Activated T-helper 1 cell treated with anti-CD3 and anti-CD28 coated beads, Interleukin-12 subunit alpha, Interleukin-12 subunit beta, Interleukin-2, Interleukin-4 antibody, amounts not matched to agents 30 ng/mL and 10 ng/mL and 1 ng/mL, durations not matched to agents 14 hours and 24 hours and 36 hours (primary cell): ENCODE measurements at regions not wholly inside any gene's neighbourhood (a gene's known extent, or its start where the extent isn't known, plus 50 kb on each side); places are given as distances from the start of the nearest gene placed in this dataset.

Experiments used
- DNase-seq: peaks from one replicate; pipeline ENCODE4 v3.0.0; 2021; ENCODE audit warnings: low spot score
- H3K27ac Mint-ChIP-seq: one replicate; pipeline ENCODE4 v1.8.0; 2021; ENCODE audit warnings: mild to moderate bottlenecking, mixed read lengths
- H3K27me3 Mint-ChIP-seq: one replicate; pipeline ENCODE4 v1.8.0; 2022; ENCODE audit warnings: mild to moderate bottlenecking, moderate library complexity, mixed read lengths; ENCODE audit not compliant: insufficient read depth
- H3K36me3 Mint-ChIP-seq: one replicate; pipeline ENCODE4 v1.8.0; 2021; ENCODE audit warnings: low read depth, mixed read lengths
- H3K4me1 Mint-ChIP-seq: one replicate; pipeline ENCODE4 v1.8.0; 2021; ENCODE audit warnings: low read depth, mixed read lengths
- H3K4me3 Mint-ChIP-seq: one replicate; pipeline ENCODE4 v1.8.0; 2021; ENCODE audit warnings: mild to moderate bottlenecking, moderate library complexity, mixed read lengths
- H3K9me3 Mint-ChIP-seq: one replicate; pipeline ENCODE4 v1.8.0; 2021; ENCODE audit warnings: mixed read lengths
- intact Hi-C: fragments of 100-400 bp; cut with micrococcal nuclease; formaldehyde crosslinking; loops from one replicate; pipeline ENCODE4 v1.15.1; 2024

DNA sequence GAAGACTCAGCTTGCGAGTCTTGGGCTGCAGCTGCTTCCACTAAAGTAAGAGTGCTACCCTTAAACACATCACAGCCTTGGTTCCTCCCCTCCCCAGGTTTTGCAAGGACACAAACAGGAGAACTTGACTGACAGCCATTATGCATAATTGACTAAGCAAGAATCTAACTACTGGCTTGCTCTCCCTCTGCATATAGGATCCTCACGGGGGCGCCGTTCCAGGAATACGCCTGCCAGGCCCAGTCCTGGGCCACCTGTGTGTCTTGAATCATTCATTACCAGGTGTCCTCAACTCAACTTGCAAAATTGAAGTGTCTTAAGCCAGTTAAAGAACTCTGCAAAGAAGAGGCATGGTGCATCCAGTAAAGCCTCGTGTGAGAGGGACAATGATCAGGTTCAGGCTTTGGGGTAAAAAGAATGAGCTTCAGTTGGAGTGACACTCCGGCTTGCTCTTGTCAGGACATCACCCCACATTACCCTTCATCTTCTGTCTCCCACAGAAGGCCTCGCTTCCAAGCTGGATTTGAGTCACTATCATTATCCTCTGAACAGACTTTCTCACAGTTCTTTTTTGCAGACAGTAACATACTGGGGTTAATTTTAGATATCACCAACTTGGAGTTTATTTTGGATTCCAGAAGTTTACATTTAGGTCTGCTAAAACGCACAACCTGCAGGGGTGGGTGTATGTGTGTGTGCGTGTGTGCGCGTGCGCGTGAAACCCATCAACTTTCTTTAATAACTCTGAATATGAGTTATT, 273.5 kb upstream of the HS3ST1 start:
- Mint-ChIP-seq H3K9me3 (no peaks in the 10 kb centered on the region), H3K4me1 (no peaks in the 10 kb centered on the region), H3K4me3 (no peak overlapping the region), H3K36me3 (no peaks in the 10 kb centered on the region), H3K27ac (no peak overlapping the region), H3K27me3 (no peaks in the 10 kb centered on the region)
- DNase-seq = no peak
- intact Hi-C loops = no loop called here

DNA sequence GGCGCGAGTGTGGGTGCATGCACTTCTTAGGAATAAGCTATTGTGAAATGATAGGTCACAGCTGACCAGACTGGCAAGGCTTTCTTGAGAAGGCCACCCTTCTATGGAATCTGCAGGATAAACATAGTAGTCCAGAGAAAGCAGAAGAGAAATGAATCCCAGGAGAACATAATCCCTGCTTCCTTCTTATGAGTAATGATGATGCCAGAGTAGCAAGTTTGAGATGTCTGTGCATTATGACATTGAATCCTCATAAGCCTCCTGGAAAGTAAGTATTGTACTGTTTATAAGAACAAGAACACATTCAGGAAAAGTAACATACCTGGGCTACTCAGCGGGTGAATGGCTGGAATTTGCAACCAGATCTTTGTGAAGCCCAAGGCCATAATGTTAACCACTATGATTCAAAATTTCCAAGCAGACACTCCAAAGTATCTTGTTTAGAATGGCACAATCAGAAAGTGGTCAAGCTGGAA, 272.1 kb upstream of the HS3ST1 start:
- Mint-ChIP-seq H3K4me3 (no peak overlapping the region), H3K9me3 (no peaks in the 10 kb centered on the region), H3K36me3 (no peaks in the 10 kb centered on the region), H3K27me3 (no peaks in the 10 kb centered on the region), H3K4me1 (no peaks in the 10 kb centered on the region), H3K27ac (no peak overlapping the region)
- DNase-seq = no peak
- intact Hi-C loops = no loop called here

DNA sequence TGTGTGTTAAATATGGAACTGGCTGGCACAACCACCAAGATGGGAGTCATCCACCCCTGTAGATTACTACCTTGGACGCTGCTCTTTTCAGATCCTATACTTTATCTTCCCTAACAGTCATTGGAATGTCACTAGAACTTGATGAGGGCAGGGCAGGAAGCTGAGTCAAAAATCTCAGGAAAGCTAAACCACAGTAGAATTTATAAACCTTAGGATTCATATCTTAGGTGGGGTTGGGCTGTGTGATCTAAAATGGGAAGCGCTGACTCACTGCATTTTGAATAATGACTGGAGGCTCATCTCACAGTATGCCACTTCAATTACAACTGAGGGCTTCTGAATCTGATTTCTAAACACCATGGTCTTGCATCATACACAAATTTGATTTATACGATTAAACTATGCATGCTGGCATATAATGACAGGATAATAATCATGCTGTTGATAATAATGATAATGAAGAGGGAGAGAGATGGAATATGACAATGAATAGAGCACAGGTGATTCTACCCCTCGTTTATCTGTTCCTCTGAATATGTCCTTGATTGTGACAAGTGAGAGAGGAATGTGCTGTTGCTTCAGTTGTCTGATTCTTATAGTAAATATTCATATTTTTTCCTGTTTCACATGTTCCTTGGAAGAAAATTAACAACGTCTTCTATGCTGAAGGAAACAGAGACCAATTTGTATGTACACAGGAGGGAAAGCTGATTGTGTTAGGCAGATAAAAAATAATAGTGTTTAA, 270.3 kb upstream of the HS3ST1 start:
- Mint-ChIP-seq H3K4me1 (no peaks in the 10 kb centered on the region), H3K27ac (no peak overlapping the region), H3K36me3 (no peaks in the 10 kb centered on the region), H3K27me3 (no peaks in the 10 kb centered on the region), H3K4me3 (no peak overlapping the region), H3K9me3 (peaks cover under 1% of the 10 kb centered on the region)
- DNase-seq = no peak
- intact Hi-C loops = no loop called here

- DNase-seq = no peak
- Mint-ChIP-seq H3K4me1 (no peaks in the 10 kb centered on the region), H3K27me3 (no peaks in the 10 kb centered on the region), H3K4me3 (no peak overlapping the region), H3K36me3 (no peaks in the 10 kb centered on the region), H3K27ac (no peak overlapping the region), H3K9me3 (peaks cover 5% of the 10 kb centered on the region)
- intact Hi-C loops = no loop called here
These were observed 269.3 kb upstream of the HS3ST1 start for GRCh38 chr4:11698033-11698432.

- H3K27me3 Mint-ChIP-seq = no peaks in the 10 kb centered on the region
- H3K27ac Mint-ChIP-seq = no peak overlapping the region
- intact Hi-C loops = no loop called here
- no peak for DNase-seq
- H3K4me3 Mint-ChIP-seq = no peak overlapping the region
- peaks cover 8% of the 10 kb centered on the region for H3K9me3 Mint-ChIP-seq
- H3K4me1 Mint-ChIP-seq = no peaks in the 10 kb centered on the region
- H3K36me3 Mint-ChIP-seq = no peaks in the 10 kb centered on the region
These were observed 265.0 kb upstream of the HS3ST1 start for GRCh38 chr4:11693693-11694092.

DNA sequence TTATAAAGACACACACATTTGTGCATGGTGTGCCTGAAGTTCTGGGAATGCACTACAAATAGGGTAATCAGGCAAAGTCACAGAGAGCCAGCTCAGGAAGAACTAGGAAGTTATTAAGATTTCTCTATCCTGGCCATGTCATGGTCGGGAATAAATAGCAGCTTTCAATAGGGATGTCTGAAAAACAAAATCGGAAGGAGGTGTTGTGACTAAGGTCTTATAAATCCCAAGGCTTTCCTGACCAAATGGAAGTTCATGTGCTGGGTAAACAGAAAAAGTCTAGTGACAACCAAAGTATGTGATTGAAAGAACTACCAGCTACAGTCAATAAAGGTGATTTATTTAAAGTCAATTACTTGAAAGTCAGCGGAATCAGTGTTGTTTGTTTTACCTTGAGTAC, 262.5 kb upstream of the HS3ST1 start:
- H3K27me3 Mint-ChIP-seq = no peaks in the 10 kb centered on the region
- intact Hi-C loops = no loop called here
- DNase-seq = no peak
- no peaks in the 10 kb centered on the region for H3K36me3 Mint-ChIP-seq
- no peaks in the 10 kb centered on the region for H3K4me1 Mint-ChIP-seq
- peaks cover 8% of the 10 kb centered on the region for H3K9me3 Mint-ChIP-seq
- H3K4me3 Mint-ChIP-seq = no peak overlapping the region
- no peak overlapping the region for H3K27ac Mint-ChIP-seq

DNA sequence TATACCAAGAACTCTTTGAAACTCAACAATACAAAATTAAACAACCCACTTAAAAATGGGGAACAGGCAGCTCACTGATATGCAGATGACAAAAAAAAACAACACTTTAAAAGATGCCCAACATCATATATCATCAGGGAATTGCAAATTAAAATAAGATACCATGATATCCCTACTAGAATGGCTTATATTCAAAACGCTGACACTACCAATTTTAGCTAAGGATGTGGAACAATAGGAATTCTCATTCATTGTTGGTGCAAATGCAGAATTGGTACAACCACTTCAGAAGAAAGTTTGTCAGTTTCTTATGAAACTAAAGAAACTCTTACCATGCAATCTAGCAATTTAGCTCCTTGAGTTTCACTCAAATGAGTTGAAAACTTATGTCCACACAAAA, 259.0 kb upstream of the HS3ST1 start:
- DNase-seq = no peak
- Mint-ChIP-seq H3K4me3 (no peak overlapping the region), H3K9me3 (peaks cover 3% of the 10 kb centered on the region), H3K27ac (no peak overlapping the region), H3K27me3 (no peaks in the 10 kb centered on the region), H3K4me1 (no peaks in the 10 kb centered on the region), H3K36me3 (no peaks in the 10 kb centered on the region)
- intact Hi-C loops = no loop called here

GRCh38 chr4:11685481-11685880, 256.8 kb upstream of the HS3ST1 start:
- no peaks in the 10 kb centered on the region for H3K4me1 Mint-ChIP-seq
- DNase-seq = no peak
- no peak overlapping the region for H3K27ac Mint-ChIP-seq
- no peak overlapping the region for H3K4me3 Mint-ChIP-seq
- no peaks in the 10 kb centered on the region for H3K27me3 Mint-ChIP-seq
- no peaks in the 10 kb centered on the region for H3K36me3 Mint-ChIP-seq
- H3K9me3 Mint-ChIP-seq = no peaks in the 10 kb centered on the region
- intact Hi-C loops = no loop called here

- no peaks in the 10 kb centered on the region for H3K9me3 Mint-ChIP-seq
- no peaks in the 10 kb centered on the region for H3K36me3 Mint-ChIP-seq
- H3K27ac Mint-ChIP-seq = no peak overlapping the region
- intact Hi-C loops = no loop called here
- no peaks in the 10 kb centered on the region for H3K4me1 Mint-ChIP-seq
- H3K27me3 Mint-ChIP-seq = no peaks in the 10 kb centered on the region
- DNase-seq = no peak
- no peak overlapping the region for H3K4me3 Mint-ChIP-seq
These were observed 246.5 kb upstream of the HS3ST1 start for GRCh38 chr4:11675051-11675800.

DNA sequence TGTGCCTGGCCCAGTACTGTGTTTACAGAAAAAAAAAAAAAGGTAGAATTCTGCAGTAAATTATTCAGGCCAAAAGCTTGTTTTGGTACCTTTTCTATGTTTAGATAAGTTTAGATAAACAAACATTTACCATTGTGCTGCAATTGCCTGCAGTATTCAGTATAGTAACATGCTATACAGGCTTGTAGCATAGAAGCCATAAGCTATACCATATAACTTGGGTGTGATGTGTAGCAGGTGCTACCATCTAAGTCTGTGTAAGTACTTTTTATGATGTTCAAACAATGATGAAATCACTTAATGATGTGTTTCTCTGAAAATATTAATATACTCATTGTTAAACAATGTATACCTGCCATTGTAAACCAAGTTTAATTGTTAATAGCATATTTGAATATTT, 241.6 kb upstream of the HS3ST1 start:
- Mint-ChIP-seq H3K4me3 (no peak overlapping the region), H3K27ac (no peak overlapping the region)

GRCh38 chr4:11669156-11669555, 240.5 kb upstream of the HS3ST1 start:
- no peak for DNase-seq
- Mint-ChIP-seq H3K27me3 (no peaks in the 10 kb centered on the region), H3K9me3 (no peaks in the 10 kb centered on the region), H3K27ac (no peak overlapping the region), H3K4me3 (no peak overlapping the region), H3K4me1 (no peaks in the 10 kb centered on the region), H3K36me3 (no peaks in the 10 kb centered on the region)
- intact Hi-C loops = no loop called here

More for the DNA sequence above, 241.6 kb upstream of the HS3ST1 start:
- Mint-ChIP-seq H3K36me3 (no peaks in the 10 kb centered on the region), H3K27me3 (no peaks in the 10 kb centered on the region), H3K4me1 (no peaks in the 10 kb centered on the region), H3K9me3 (no peaks in the 10 kb centered on the region)
- no peak for DNase-seq
- intact Hi-C loops = no loop called here

DNA sequence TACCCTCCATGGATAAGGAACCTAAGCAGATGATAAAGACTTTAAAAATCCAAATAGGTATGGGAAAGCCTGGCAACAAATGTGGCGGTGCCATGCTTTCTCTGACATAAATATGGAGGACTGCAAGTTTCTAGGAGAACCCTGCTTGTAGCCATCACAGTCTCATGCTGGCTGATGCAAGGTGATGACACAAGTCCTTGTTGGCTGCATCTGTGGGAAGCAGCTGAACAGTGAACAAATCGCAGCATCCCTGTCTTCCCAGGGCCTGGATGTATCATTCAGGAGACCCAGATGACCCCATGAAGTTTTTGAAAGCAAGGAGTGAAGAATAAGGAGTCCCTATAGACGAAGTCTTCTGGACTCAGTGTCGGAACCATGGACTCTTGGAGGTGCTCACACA, 234.4 kb upstream of the HS3ST1 start:
- H3K9me3 Mint-ChIP-seq = no peaks in the 10 kb centered on the region
- H3K36me3 Mint-ChIP-seq = no peaks in the 10 kb centered on the region
- H3K27ac Mint-ChIP-seq = no peak overlapping the region
- no peaks in the 10 kb centered on the region for H3K4me1 Mint-ChIP-seq
- H3K27me3 Mint-ChIP-seq = no peaks in the 10 kb centered on the region
- intact Hi-C loops = no loop called here
- H3K4me3 Mint-ChIP-seq = no peak overlapping the region
- DNase-seq = no peak
